Endodermal cell (in vitro differentiated cells): ENCODE measurements at regions not wholly inside any gene's neighbourhood (a gene's known extent, or its start where the extent isn't known, plus 50 kb on each side); places are given as distances from the start of the nearest gene placed in this dataset.

Experiments
- DNase-seq: peaks from one replicate; pipeline ENCODE4 v3.0.0-alpha.2; 2017
- H3K27ac ChIP-seq: 2 replicates; pipeline ENCODE4 v1.5.1; 2013; ENCODE audit warnings: mild to moderate bottlenecking, low read depth, low read length, moderate library complexity
- H3K27me3 ChIP-seq: 2 replicates; pipeline ENCODE4 v1.6.1; 2013; ENCODE audit warnings: mild to moderate bottlenecking, low read length, moderate library complexity; ENCODE audit not compliant: insufficient read depth, control insufficient read depth, poor library complexity, severe bottlenecking
- H3K36me3 ChIP-seq: 2 replicates; pipeline ENCODE4 v1.7.0; 2013; ENCODE audit warnings: mild to moderate bottlenecking, low read length, moderate library complexity; ENCODE audit not compliant: control insufficient read depth, insufficient read depth
- H3K4me1 ChIP-seq: one replicate; pipeline ENCODE4 v1.7.0; 2013; ENCODE audit warnings: low read length; ENCODE audit not compliant: control insufficient read depth, insufficient read depth
- H3K4me3 ChIP-seq: 2 replicates; pipeline ENCODE4 v1.5.1; 2013; ENCODE audit warnings: mild to moderate bottlenecking, low read length, moderate library complexity
- H3K9ac ChIP-seq: 2 replicates; pipeline ENCODE4 v1.6.1; 2013; ENCODE audit warnings: mild to moderate bottlenecking, low read length, moderate library complexity; ENCODE audit not compliant: poor library complexity, severe bottlenecking; ENCODE audit errors: extremely low read depth
- H3K9me3 ChIP-seq: 2 replicates; pipeline ENCODE4 v1.6.1; 2013; ENCODE audit warnings: mild to moderate bottlenecking, low read length, moderate library complexity; ENCODE audit not compliant: control insufficient read depth
- H3K27ac Mint-ChIP-seq: 2 replicates; pipeline ENCODE4 v1.8.0; 2020; ENCODE audit warnings: mixed read lengths
- H3K27me3 Mint-ChIP-seq: 2 replicates; pipeline ENCODE4 v1.8.0; 2021; ENCODE audit warnings: mild to moderate bottlenecking, mixed read lengths; ENCODE audit not compliant: insufficient read depth
- H3K36me3 Mint-ChIP-seq: 2 replicates; pipeline ENCODE4 v1.8.0; 2020; ENCODE audit warnings: low read depth, mixed read lengths
- H3K4me1 Mint-ChIP-seq: 2 replicates; pipeline ENCODE4 v1.8.0; 2020; ENCODE audit warnings: mixed read lengths
- H3K4me3 Mint-ChIP-seq: 2 replicates; pipeline ENCODE4 v1.8.0; 2020; ENCODE audit warnings: mild to moderate bottlenecking, moderate library complexity, mixed read lengths
- H3K9me3 Mint-ChIP-seq: 2 replicates; pipeline ENCODE4 v1.8.0; 2020; ENCODE audit warnings: mild to moderate bottlenecking, mixed read lengths
- CTCF ChIP-seq: fragments of 200-600 bp; sonication (generic); conservative IDR thresholded peaks from 2 replicates; pipeline ENCODE4 v1.5.0; 2021; ENCODE audit warnings: antibody characterized with exemption, mild to moderate bottlenecking
- WGBS, 2 experiments: methylation state at CpG; one replicate each; pipeline versions ENCODE4 v1.1.5 to v1.1.7; 2013; ENCODE audit warnings: missing lambda C conversion rate in 2 of 2, mixed read lengths in 1 of 2; ENCODE audit not compliant: insufficient coverage in 1 of 2, insufficient read length in 1 of 2; 5-methylcytosine and 5-hydroxymethylcytosine counted together

GRCh38 chr4:186935901-186936300 lies 212.2 kb upstream of the FAT1 start:
- 93 to 100% methylated on average over 2 to 4 of the region's 4 CpGs for WGBS, 2 experiments
- no peak overlapping the region for H3K9ac ChIP-seq
- no peak overlapping the region for H3K4me3 Mint-ChIP-seq
- no peak for DNase-seq
- no peak for TF ChIP-seq CTCF
- peaks cover 6% of the 10 kb centered on the region for H3K9me3 ChIP-seq
- no peak overlapping the region for H3K27ac Mint-ChIP-seq
- no peaks in the 10 kb centered on the region for H3K4me1 Mint-ChIP-seq
- H3K36me3 Mint-ChIP-seq = no peaks in the 10 kb centered on the region
- H3K4me1 ChIP-seq = no peaks in the 10 kb centered on the region
- H3K27me3 ChIP-seq = no peaks in the 10 kb centered on the region
- H3K4me3 ChIP-seq = no peak overlapping the region
- no peaks in the 10 kb centered on the region for H3K9me3 Mint-ChIP-seq
- no peaks in the 10 kb centered on the region for H3K36me3 ChIP-seq
- H3K27me3 Mint-ChIP-seq = no peaks in the 10 kb centered on the region
- no peak overlapping the region for H3K27ac ChIP-seq

- no peak overlapping the region for H3K9ac ChIP-seq
These were observed 213.1 kb upstream of the FAT1 start for GRCh38 chr4:186936496-186937375.

GRCh38 chr4:186939226-186939625 lies 215.6 kb upstream of the FAT1 start:
- Histone ChIP-seq H3K27ac (no peak overlapping the region), H3K36me3 (no peaks in the 10 kb centered on the region), H3K9me3 (peaks cover 6% of the 10 kb centered on the region), H3K9ac (no peak overlapping the region), H3K4me1 (no peaks in the 10 kb centered on the region), H3K27me3 (no peaks in the 10 kb centered on the region), H3K4me3 (no peak overlapping the region)
- H3K27ac Mint-ChIP-seq = no peak overlapping the region
- H3K4me3 Mint-ChIP-seq = no peak overlapping the region
- H3K4me1 Mint-ChIP-seq = no peaks in the 10 kb centered on the region
- WGBS, 2 experiments = 83% methylated on average over 1 of the region's 1 CpG
- no peak for DNase-seq
- H3K27me3 Mint-ChIP-seq = no peaks in the 10 kb centered on the region
- TF ChIP-seq CTCF = no peak
- no peaks in the 10 kb centered on the region for H3K36me3 Mint-ChIP-seq
- H3K9me3 Mint-ChIP-seq = no peaks in the 10 kb centered on the region

More at GRCh38 chr4:186936496-186937375, 213.1 kb upstream of the FAT1 start:
- Mint-ChIP-seq H3K27ac (no peak overlapping the region), H3K36me3 (no peaks in the 10 kb centered on the region), H3K9me3 (no peaks in the 10 kb centered on the region), H3K4me3 (no peak overlapping the region), H3K4me1 (no peaks in the 10 kb centered on the region), H3K27me3 (no peaks in the 10 kb centered on the region)
- no peak overlapping the region for H3K27ac ChIP-seq
- H3K36me3 ChIP-seq = no peaks in the 10 kb centered on the region
- no peak overlapping the region for H3K4me3 ChIP-seq
- H3K4me1 ChIP-seq = no peaks in the 10 kb centered on the region
- H3K9me3 ChIP-seq = peaks cover 6% of the 10 kb centered on the region
- H3K27me3 ChIP-seq = no peaks in the 10 kb centered on the region
- no peak for DNase-seq
- WGBS, 2 experiments = 89 to 92% methylated on average over 4 to 9 of the region's 9 CpGs
- no peak for TF ChIP-seq CTCF
